GM12874 (cell line): ENCODE measurements at regions not wholly inside any gene's neighbourhood (a gene's known extent, or its start where the extent isn't known, plus 50 kb on each side); places are given as distances from the start of the nearest gene placed in this dataset.
A peak's percentile ranks its signal among the peaks of the same experiment; 100 is the strongest.

Experiments used
- TF ChIP-seq, protein P1 (sequence below): IDR thresholded peaks from 2 replicates; pipeline ENCODE4 v1.5.1; 2011; ENCODE audit warnings: low read depth, mild to moderate bottlenecking, control low read depth, low read length, moderate library complexity; ENCODE audit not compliant: insufficient read depth

- TF ChIP-seq, protein P1, sequence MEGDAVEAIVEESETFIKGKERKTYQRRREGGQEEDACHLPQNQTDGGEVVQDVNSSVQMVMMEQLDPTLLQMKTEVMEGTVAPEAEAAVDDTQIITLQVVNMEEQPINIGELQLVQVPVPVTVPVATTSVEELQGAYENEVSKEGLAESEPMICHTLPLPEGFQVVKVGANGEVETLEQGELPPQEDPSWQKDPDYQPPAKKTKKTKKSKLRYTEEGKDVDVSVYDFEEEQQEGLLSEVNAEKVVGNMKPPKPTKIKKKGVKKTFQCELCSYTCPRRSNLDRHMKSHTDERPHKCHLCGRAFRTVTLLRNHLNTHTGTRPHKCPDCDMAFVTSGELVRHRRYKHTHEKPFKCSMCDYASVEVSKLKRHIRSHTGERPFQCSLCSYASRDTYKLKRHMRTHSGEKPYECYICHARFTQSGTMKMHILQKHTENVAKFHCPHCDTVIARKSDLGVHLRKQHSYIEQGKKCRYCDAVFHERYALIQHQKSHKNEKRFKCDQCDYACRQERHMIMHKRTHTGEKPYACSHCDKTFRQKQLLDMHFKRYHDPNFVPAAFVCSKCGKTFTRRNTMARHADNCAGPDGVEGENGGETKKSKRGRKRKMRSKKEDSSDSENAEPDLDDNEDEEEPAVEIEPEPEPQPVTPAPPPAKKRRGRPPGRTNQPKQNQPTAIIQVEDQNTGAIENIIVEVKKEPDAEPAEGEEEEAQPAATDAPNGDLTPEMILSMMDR, result peak; percentile 93
Observed at GRCh38 chr2:205885492-205886099, 200.4 kb downstream of the INO80D start.

GRCh38 chr2:205883965-205884364, 201.7 kb downstream of the NRP2 start:
- TF ChIP-seq, protein P1, result no peak

GRCh38 chr2:205882806-205883425, 200.6 kb downstream of the NRP2 start:
- TF ChIP-seq, protein P1, result no peak

DNA sequence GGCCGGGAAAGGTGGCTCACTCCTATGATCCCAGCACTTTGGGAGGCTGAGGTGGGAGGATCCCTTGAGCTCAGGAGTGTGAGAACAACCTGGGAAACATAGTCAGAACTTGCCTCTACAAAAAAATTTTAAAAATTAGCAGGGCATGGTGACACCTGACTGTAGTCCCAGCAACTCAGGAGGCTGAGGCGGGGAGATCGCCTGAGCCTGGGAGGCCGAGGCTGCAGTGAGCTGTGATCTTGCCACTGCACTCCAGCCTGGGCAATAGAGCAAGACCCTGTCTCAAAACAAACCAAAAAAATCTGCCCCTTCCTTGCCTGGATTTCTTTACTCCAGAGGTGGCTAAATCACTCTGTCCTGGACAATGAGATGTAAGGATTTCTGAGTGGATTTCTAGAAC, 197.7 kb downstream of the NRP2 start:
- TF ChIP-seq, protein P1, result no peak

DNA sequence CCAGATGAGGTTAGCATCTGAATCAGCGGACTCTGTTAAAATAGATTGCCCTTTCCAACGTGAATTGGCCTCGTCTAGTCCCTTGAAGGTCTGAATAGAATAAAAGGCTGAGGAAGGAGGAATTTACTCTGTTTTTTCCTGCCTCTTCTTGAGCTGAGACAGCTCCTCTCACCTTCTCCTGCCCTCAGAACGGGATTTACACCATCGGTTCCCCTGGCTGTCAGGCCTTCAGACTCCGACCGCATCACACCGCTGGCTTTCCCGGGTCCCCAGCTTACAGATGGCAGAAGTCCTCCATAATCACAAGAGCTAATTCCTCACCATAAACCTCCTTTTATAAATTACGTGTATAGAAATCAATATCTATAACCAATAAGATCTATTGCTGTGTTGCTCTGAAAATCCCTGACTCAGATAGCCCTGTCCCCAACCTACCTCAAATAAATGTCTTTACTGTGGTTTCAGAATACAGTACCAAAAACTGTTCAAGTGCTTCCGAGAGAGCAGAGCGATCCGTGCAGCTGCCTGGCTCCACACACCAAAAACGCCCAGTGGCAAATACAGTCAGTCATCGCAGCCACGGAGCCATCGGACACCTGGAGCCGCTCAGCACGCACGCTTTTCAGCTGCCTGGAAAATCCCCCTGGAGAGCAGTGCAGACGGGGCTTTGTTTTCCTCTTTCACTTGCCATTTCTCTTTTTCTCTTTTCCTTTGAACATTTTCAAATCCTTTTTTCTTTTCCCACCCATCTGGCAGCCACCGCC, 196.9 kb downstream of the NRP2 start:
- TF ChIP-seq, protein P1, result no peak

DNA sequence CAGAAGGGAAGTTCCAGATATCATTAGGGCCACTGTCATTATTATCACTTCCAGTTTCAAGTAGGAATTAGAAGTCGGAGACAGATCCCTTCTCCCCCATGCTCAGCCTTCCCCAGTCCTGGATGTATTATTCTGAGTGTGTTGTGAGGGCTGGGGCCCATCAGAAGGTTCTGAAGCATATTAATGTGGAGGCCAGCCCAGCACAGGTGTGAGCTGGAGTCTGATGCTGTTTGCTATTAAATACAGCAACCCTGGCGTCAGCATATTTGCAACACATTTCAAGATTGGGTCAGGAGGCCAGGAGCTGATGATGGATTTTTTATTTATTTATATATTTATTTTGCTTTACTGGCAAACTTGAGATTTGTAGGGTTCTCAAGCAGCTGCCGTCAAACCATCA, 195.2 kb downstream of the NRP2 start:
- TF ChIP-seq, protein P1, result no peak

DNA sequence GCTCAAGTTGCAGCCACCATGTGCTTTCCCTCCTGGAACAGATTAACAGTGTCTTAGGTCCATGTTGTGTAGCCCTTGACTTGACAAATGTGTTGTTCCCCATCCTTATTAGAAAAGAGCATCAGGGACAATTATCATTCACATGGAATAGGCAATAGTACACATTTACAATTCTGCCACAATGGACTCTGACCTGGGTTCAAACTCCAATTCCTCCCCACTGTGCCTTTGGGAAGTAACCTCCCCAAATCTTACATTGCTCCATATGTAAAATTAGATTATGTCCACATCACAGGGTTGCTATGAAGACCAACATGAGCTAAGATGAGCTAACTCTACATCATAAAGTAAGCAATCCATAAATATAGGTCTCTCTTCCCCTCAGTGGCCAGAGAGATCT, 193.8 kb downstream of the NRP2 start:
- TF ChIP-seq, protein P1, result no peak
